ENCODE measurements at regions not wholly inside any gene's neighbourhood (a gene's known extent, or its start where the extent isn't known, plus 50 kb on each side); places are given as distances from the start of the nearest gene placed in this dataset.

GRCh38 chr15:62242999-62243398 lies 77.9 kb upstream of the C2CD4B start:
- TF ChIP-seq, protein P1, sequence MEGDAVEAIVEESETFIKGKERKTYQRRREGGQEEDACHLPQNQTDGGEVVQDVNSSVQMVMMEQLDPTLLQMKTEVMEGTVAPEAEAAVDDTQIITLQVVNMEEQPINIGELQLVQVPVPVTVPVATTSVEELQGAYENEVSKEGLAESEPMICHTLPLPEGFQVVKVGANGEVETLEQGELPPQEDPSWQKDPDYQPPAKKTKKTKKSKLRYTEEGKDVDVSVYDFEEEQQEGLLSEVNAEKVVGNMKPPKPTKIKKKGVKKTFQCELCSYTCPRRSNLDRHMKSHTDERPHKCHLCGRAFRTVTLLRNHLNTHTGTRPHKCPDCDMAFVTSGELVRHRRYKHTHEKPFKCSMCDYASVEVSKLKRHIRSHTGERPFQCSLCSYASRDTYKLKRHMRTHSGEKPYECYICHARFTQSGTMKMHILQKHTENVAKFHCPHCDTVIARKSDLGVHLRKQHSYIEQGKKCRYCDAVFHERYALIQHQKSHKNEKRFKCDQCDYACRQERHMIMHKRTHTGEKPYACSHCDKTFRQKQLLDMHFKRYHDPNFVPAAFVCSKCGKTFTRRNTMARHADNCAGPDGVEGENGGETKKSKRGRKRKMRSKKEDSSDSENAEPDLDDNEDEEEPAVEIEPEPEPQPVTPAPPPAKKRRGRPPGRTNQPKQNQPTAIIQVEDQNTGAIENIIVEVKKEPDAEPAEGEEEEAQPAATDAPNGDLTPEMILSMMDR (IDR thresholded peaks at IDR 0.05; ENCODE audit: extremely low read depth, missing control alignments), result no peak
- DNase-seq (ENCODE audit: low spot score), result no peak

GRCh38 chr15:62244762-62245161 lies 79.7 kb upstream of the C2CD4B start:
- no peak for DNase-seq (ENCODE audit: low spot score)
- TF ChIP-seq, protein P1 (IDR thresholded peaks at IDR 0.05; ENCODE audit: extremely low read depth, missing control alignments), result no peak

DNA sequence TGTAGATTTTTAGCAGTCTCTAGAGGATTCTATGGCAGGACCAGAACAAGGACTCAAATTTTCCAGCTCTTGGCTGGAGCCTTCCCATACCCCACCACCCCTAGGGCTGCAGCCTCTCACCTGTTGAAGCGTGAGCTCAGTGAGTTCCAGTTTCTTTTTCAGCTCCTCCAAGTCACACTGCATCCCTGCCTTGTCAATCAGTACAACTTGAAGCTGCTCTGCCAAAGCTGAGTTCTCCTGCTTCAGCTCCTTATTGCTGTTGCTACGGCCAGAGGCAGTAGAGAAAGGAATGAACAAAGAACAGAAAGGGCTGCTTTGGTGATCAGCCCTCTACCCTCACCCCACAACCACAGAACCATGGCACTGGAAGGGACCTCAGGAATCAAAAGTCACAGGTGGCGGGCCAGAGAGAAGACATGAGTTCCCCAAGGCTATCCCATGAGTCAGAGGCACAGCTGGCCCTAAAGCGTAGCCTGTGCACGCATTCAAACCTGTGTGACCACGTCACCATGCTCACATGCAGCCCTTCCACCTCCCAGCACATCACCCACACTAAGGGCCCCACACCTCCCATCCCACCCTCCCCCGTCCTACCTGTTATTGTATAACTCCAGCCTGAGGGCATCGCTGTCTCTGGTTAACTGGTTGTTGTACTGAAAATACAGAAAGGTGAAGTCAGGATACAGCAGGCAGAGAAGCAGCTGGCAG lies 83.3 kb upstream of the C2CD4B start:
- TF ChIP-seq, protein P1 (IDR thresholded peaks at IDR 0.05; ENCODE audit: extremely low read depth, missing control alignments), result no peak
- no peak for DNase-seq (ENCODE audit: low spot score)

DNA sequence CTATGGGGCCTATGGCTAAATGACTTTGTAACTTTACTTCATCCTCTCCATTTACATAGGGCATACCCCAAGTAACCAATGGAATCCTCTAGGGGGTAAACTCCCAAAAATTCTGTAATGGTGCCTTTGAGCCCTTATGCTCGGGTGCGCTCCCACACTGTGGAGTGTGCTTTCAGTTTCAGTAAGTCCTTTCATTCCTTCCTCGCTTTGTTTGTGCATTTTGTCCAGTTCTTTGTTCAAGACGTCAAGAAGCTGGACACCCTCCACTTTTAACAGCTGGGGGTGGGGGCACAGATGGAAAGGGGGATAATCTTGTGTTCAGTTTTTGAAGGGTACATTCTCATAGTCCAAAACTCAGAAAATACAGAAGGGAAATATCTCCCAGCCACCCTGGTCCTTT lies 84.4 kb upstream of the C2CD4B start:
- TF ChIP-seq, protein P1 (IDR thresholded peaks at IDR 0.05; ENCODE audit: extremely low read depth, missing control alignments), result no peak
- no peak for DNase-seq (ENCODE audit: low spot score)

DNA sequence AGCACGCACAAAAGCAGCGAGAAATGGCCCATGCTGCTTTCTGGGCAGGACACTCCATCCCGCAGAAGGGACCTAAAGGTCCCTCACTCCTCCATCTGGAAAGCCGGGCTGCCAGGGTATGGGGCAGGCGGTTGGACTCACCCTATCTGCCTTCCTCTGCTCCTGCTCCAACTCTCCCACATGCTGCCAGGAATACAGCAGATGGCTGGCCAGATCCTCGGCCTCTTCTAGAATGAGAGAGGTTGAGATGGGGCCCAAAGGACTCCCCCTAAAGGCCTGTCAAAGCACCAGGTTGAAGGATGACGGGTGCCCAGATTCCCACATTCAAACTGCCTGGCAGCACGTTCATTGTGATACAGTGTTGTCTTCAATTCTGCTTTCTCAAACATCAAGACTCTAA lies 85.1 kb upstream of the C2CD4B start:
- no peak for DNase-seq (ENCODE audit: low spot score)

GRCh38 chr15:62250978-62251377 lies 85.9 kb upstream of the C2CD4B start:
- no peak for DNase-seq (ENCODE audit: low spot score)
- TF ChIP-seq, protein P1 (IDR thresholded peaks at IDR 0.05; ENCODE audit: extremely low read depth, missing control alignments), result no peak

More for the DNA sequence above, 85.1 kb upstream of the C2CD4B start:
- TF ChIP-seq, protein P1 (IDR thresholded peaks at IDR 0.05; ENCODE audit: extremely low read depth, missing control alignments), result no peak

DNA sequence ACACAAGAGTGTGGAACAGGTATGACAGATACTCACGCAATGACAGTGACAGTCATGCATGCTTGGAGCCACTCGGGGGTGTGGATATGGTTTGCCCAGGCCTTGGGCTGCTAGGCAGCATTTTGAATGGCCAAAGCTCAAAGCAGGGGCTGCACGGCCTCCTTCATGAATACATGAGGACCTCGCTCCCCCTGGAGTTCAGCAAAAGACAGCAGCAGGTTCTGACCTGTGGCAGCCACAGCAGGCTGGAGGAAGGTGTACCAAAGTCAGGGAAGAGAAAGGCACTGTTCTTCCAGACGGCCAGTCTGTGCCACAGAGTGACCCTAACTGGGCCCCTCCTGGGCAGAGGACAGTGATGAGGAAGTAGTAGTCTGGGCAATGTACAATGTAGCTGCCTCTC lies 88.2 kb upstream of the C2CD4B start:
- TF ChIP-seq, protein P1 (IDR thresholded peaks at IDR 0.05; ENCODE audit: extremely low read depth, missing control alignments), result no peak
- no peak for DNase-seq (ENCODE audit: low spot score)
